HEK293 (cell line): ENCODE measurements at regions not wholly inside any gene's neighbourhood (a gene's known extent, or its start where the extent isn't known, plus 50 kb on each side); places are given as distances from the start of the nearest gene placed in this dataset.

Experiments
- GFI1B ChIP-seq: fragments of 450-650 bp; formaldehyde crosslinking; IDR thresholded peaks from 2 replicates; pipeline ENCODE4 v1.5.1; 2016; ENCODE audit warnings: missing biosample characterization, missing genetic modification characterization
- PRDM1 ChIP-seq: fragments of 450-650 bp; formaldehyde crosslinking; IDR thresholded peaks from 2 replicates; pipeline ENCODE4; 2016; ENCODE audit warnings: missing biosample characterization, missing genetic modification characterization
- ZBTB11 ChIP-seq: fragments of 450-650 bp; formaldehyde crosslinking; conservative IDR thresholded peaks from 2 replicates; pipeline ENCODE4 v1.5.1; 2016; ENCODE audit warnings: low read depth, missing biosample characterization, missing genetic modification characterization
- ZNF121 ChIP-seq: fragments of 450-650 bp; formaldehyde crosslinking; IDR thresholded peaks from 2 replicates; pipeline ENCODE4 v1.5.1; 2016; ENCODE audit warnings: missing biosample characterization, missing genetic modification characterization
- ZNF596 ChIP-seq: fragments of 450-650 bp; IDR thresholded peaks from 2 replicates; pipeline ENCODE4 v1.5.0; 2018; ENCODE audit warnings: missing biosample characterization, mild to moderate bottlenecking, missing genetic modification characterization, moderate library complexity
- TF ChIP-seq, protein P1 (sequence below): fragments of 450-650 bp; formaldehyde crosslinking; IDR thresholded peaks from 2 replicates; pipeline ENCODE4 v1.5.1; 2016; ENCODE audit warnings: missing biosample characterization, missing genetic modification characterization

DNA sequence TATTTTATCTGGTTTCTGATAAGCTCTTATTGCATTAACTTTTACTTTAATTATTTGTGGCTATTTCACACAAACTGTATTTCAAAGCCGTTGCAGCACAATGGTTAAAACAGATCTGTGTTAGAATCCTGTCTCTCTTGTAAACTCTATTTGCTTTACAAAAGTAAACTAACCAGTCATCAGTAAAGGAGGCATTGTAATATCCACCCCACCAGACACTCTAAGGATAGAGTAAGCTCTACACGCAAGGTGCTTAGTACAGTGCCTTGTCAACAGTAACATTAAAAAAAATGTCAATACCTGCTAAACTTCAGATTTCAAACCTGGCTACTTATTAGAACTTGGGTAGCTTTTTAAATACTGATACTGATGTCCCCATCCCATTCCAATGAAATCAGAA is 228.4 kb downstream of the RCHY1 start:
- TF ChIP-seq PRDM1 (no peak), ZNF121 (tag by site-specific recombination) (no peak), GFI1B (no peak), ZNF596 (no peak), ZBTB11 (tag by site-specific recombination) (no peak)
- TF ChIP-seq, protein P1, sequence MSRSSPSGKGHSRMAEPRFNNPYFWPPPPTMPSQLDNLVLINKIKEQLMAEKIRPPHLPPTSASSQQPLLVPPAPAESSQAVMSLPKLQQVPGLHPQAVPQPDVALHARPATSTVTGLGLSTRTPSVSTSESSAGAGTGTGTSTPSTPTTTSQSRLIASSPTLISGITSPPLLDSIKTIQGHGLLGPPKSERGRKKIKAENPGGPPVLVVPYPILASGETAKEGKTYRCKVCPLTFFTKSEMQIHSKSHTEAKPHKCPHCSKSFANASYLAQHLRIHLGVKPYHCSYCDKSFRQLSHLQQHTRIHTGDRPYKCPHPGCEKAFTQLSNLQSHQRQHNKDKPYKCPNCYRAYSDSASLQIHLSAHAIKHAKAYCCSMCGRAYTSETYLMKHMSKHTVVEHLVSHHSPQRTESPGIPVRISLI, result no peak
